ENCODE measurements at regions not wholly inside any gene's neighbourhood (a gene's known extent, or its start where the extent isn't known, plus 50 kb on each side); places are given as distances from the start of the nearest gene placed in this dataset.

DNA sequence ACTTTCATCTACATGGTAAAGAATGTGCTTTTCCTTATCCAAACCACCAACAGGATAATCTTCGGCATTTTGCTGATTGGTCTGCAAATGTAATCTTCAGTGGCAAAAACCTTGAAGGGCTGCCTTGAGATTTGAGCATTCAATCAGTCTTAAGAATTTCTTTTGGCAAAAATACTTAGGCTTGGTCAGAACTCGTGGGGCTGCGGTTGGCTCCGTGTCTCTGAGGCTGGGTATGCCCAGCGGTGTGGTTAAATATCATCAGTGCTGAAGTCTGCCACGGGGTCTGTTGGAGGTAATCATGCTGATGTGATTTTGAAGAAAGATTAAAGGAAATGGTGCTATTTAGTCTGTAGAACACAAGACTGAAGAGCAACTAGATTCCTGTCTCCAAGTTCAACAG is 262.6 kb downstream of the EN1 start:
- TF ChIP-seq, protein P1, sequence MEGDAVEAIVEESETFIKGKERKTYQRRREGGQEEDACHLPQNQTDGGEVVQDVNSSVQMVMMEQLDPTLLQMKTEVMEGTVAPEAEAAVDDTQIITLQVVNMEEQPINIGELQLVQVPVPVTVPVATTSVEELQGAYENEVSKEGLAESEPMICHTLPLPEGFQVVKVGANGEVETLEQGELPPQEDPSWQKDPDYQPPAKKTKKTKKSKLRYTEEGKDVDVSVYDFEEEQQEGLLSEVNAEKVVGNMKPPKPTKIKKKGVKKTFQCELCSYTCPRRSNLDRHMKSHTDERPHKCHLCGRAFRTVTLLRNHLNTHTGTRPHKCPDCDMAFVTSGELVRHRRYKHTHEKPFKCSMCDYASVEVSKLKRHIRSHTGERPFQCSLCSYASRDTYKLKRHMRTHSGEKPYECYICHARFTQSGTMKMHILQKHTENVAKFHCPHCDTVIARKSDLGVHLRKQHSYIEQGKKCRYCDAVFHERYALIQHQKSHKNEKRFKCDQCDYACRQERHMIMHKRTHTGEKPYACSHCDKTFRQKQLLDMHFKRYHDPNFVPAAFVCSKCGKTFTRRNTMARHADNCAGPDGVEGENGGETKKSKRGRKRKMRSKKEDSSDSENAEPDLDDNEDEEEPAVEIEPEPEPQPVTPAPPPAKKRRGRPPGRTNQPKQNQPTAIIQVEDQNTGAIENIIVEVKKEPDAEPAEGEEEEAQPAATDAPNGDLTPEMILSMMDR (IDR thresholded peaks at IDR 0.05; ENCODE audit: insufficient read depth, low read depth, low read length) = no peak
- TF ChIP-seq EZH2 (IDR thresholded peaks at IDR 0.05; ENCODE audit: insufficient read depth, low read length) = no peak
